NB4 (cell line): ENCODE measurements at regions not wholly inside any gene's neighbourhood (a gene's known extent, or its start where the extent isn't known, plus 50 kb on each side); places are given as distances from the start of the nearest gene placed in this dataset.

Source experiments
- TF ChIP-seq, protein P1 (sequence below): IDR thresholded peaks from one replicate; pipeline ENCODE4 v1.5.1; 2012; ENCODE audit warnings: low read depth, low read length
- TF ChIP-seq, protein P2 (sequence below): IDR thresholded peaks from 2 replicates; pipeline ENCODE4 v1.6.1; 2011; ENCODE audit warnings: low read depth, low read length

DNA sequence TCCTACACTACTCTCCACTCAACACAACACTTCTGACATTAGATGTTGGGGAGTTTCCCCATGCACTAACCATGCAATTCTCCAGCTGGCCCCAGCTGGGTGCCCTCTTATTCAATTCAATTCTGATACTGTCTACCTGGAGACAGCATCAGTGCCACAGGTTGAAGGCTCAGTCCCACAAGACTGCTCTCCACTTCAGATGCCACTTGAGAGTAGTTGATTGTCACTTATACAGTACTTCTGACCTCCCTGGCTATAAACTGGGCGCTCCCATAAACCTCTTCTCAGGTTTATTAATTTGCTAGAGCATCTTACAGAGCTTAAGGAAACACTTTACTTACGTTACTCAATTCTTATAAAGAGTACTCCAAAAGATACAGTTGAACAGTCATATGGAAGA, 442.3 kb downstream of the LRRIQ3 start:
- TF ChIP-seq, protein P1, sequence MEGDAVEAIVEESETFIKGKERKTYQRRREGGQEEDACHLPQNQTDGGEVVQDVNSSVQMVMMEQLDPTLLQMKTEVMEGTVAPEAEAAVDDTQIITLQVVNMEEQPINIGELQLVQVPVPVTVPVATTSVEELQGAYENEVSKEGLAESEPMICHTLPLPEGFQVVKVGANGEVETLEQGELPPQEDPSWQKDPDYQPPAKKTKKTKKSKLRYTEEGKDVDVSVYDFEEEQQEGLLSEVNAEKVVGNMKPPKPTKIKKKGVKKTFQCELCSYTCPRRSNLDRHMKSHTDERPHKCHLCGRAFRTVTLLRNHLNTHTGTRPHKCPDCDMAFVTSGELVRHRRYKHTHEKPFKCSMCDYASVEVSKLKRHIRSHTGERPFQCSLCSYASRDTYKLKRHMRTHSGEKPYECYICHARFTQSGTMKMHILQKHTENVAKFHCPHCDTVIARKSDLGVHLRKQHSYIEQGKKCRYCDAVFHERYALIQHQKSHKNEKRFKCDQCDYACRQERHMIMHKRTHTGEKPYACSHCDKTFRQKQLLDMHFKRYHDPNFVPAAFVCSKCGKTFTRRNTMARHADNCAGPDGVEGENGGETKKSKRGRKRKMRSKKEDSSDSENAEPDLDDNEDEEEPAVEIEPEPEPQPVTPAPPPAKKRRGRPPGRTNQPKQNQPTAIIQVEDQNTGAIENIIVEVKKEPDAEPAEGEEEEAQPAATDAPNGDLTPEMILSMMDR, result no peak
- TF ChIP-seq, protein P2, sequence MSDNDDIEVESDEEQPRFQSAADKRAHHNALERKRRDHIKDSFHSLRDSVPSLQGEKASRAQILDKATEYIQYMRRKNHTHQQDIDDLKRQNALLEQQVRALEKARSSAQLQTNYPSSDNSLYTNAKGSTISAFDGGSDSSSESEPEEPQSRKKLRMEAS, result no peak
